Loucy (cell line): ENCODE measurements at regions not wholly inside any gene's neighbourhood (a gene's known extent, or its start where the extent isn't known, plus 50 kb on each side); places are given as distances from the start of the nearest gene placed in this dataset.

Experiments
- H2AFZ ChIP-seq: fragments of 200-600 bp; sonication (generic); 2 replicates; pipeline ENCODE4 v1.6.0; 2016; ENCODE audit warnings: antibody characterized with exemption, mild to moderate bottlenecking, low read length, moderate library complexity
- H3F3A ChIP-seq: fragments of 200-600 bp; 2 replicates; pipeline ENCODE4 v1.6.0; 2016; ENCODE audit warnings: antibody characterized with exemption, low read depth, mild to moderate bottlenecking
- H3K27me3 ChIP-seq: fragments of 200-600 bp; sonication (generic); 2 replicates; pipeline ENCODE4 v1.6.1; 2014; ENCODE audit warnings: low read length, mild to moderate bottlenecking; ENCODE audit not compliant: insufficient read depth, poor library complexity, severe bottlenecking
- H3K36me3 ChIP-seq: fragments of 200-600 bp; sonication (generic); 2 replicates; pipeline ENCODE4 v1.6.1; 2016; ENCODE audit warnings: low read length; ENCODE audit not compliant: insufficient read depth
- H3K4me1 ChIP-seq: fragments of 200-600 bp; sonication (generic); 2 replicates; pipeline ENCODE4 v1.5.1; 2014; ENCODE audit warnings: low read length, mild to moderate bottlenecking; ENCODE audit not compliant: insufficient read depth, poor library complexity, severe bottlenecking
- H3K4me2 ChIP-seq: fragments of 200-600 bp; sonication (generic); 2 replicates; pipeline ENCODE4 v1.6.0; 2014; ENCODE audit warnings: antibody characterized with exemption, low read length, low read depth, mild to moderate bottlenecking; ENCODE audit not compliant: poor library complexity, severe bottlenecking
- H3K4me3 ChIP-seq: fragments of 200-600 bp; sonication (generic); 2 replicates; pipeline ENCODE4 v1.5.1; 2014; ENCODE audit warnings: low read length, mild to moderate bottlenecking, mixed read lengths; ENCODE audit not compliant: poor library complexity, severe bottlenecking
- H3K79me2 ChIP-seq: fragments of 200-600 bp; sonication (generic); 2 replicates; pipeline ENCODE4 v1.6.1; 2014; ENCODE audit warnings: low read length; ENCODE audit not compliant: insufficient read depth
- H3K9ac ChIP-seq: fragments of 200-600 bp; sonication (generic); 2 replicates; pipeline ENCODE4 v1.6.0; 2014; ENCODE audit warnings: mild to moderate bottlenecking, low read depth, low read length, moderate library complexity; ENCODE audit not compliant: poor library complexity, severe bottlenecking
- H3K9me2 ChIP-seq: fragments of 200-600 bp; sonication (generic); replicated peaks from 2 replicates; pipeline ENCODE4 v1.6.1; 2016; ENCODE audit warnings: low read depth, low read length, mixed read lengths
- H3K9me3 ChIP-seq: fragments of 200-600 bp; sonication (generic); 2 replicates; pipeline ENCODE4 v1.6.1; 2014; ENCODE audit warnings: mild to moderate bottlenecking, antibody characterized with exemption, low read length, low read depth; ENCODE audit not compliant: insufficient read depth
- H4K20me1 ChIP-seq: fragments of 200-600 bp; sonication (generic); 2 replicates; pipeline ENCODE4 v1.6.0; 2014; ENCODE audit warnings: antibody characterized with exemption, low read length, mild to moderate bottlenecking; ENCODE audit not compliant: insufficient read depth, poor library complexity, severe bottlenecking
- CTCF ChIP-seq: fragments of 200-600 bp; sonication (generic); conservative IDR thresholded peaks from 2 replicates; pipeline ENCODE4 v1.5.1; 2014; ENCODE audit warnings: mild to moderate bottlenecking, antibody characterized with exemption, low read length
- EZH2phosphoT487 ChIP-seq: fragments of 200-600 bp; IDR thresholded peaks from 2 replicates; pipeline ENCODE4 v1.6.1; 2018; ENCODE audit warnings: antibody characterized with exemption, mild to moderate bottlenecking, moderate library complexity, borderline replicate concordance

GRCh38 chr3:110528305-110529121 is 543.1 kb upstream of the NECTIN3 start:
- TF ChIP-seq EZH2phosphoT487: no peak
- no peak for TF ChIP-seq CTCF
- Histone ChIP-seq H3K9me3 (no peaks in the 10 kb centered on the region), H3K27me3 (no peaks in the 10 kb centered on the region), H3F3A (no peaks in the 10 kb centered on the region), H2AFZ (no peak overlapping the region), H3K4me3 (no peak overlapping the region), H3K4me2 (no peak overlapping the region), H3K36me3 (no peaks in the 10 kb centered on the region), H3K79me2 (no peaks in the 10 kb centered on the region), H4K20me1 (no peaks in the 10 kb centered on the region), H3K9ac (no peak overlapping the region), H3K4me1 (no peaks in the 10 kb centered on the region), H3K9me2 (no peaks in the 10 kb centered on the region)

- Histone ChIP-seq H3K4me1 (no peaks in the 10 kb centered on the region), H3K36me3 (no peaks in the 10 kb centered on the region), H3K4me2 (no peak overlapping the region), H4K20me1 (no peaks in the 10 kb centered on the region), H3K9me2 (no peaks in the 10 kb centered on the region), H3K4me3 (no peak overlapping the region), H3K9ac (no peak overlapping the region), H2AFZ (no peak overlapping the region), H3K79me2 (no peaks in the 10 kb centered on the region), H3K27me3 (no peaks in the 10 kb centered on the region), H3F3A (no peaks in the 10 kb centered on the region), H3K9me3 (no peaks in the 10 kb centered on the region)
- TF ChIP-seq CTCF (no peak), EZH2phosphoT487 (no peak)
These were observed 540.7 kb upstream of the NECTIN3 start for GRCh38 chr3:110530902-110531301.

GRCh38 chr3:110533089-110533488 is 538.5 kb upstream of the NECTIN3 start:
- H3K27me3 ChIP-seq: no peaks in the 10 kb centered on the region
- no peaks in the 10 kb centered on the region for H4K20me1 ChIP-seq
- no peak overlapping the region for H3K4me3 ChIP-seq
- no peak overlapping the region for H3K4me2 ChIP-seq
- H3K79me2 ChIP-seq: no peaks in the 10 kb centered on the region
- no peaks in the 10 kb centered on the region for H3K4me1 ChIP-seq
- no peak overlapping the region for H2AFZ ChIP-seq
- H3F3A ChIP-seq: no peaks in the 10 kb centered on the region
- no peak for TF ChIP-seq EZH2phosphoT487
- no peak for TF ChIP-seq CTCF
- no peak overlapping the region for H3K9ac ChIP-seq
- no peaks in the 10 kb centered on the region for H3K9me3 ChIP-seq
- H3K9me2 ChIP-seq: no peaks in the 10 kb centered on the region
- H3K36me3 ChIP-seq: no peaks in the 10 kb centered on the region
